ENCODE measurements at regions not wholly inside any gene's neighbourhood (a gene's known extent, or its start where the extent isn't known, plus 50 kb on each side); places are given as distances from the start of the nearest gene placed in this dataset.

GRCh38 chr4:179823342-179823741, 2381.1 kb upstream of the AGA start:
- no peaks in the 10 kb centered on the region for H3K4me1 ChIP-seq (ENCODE audit: control insufficient read depth in 1 of 2, insufficient read depth in 2 of 2, low read length in 2 of 2)
- no peaks in the 10 kb centered on the region for H3K27me3 ChIP-seq (ENCODE audit: insufficient read depth, low read length)
- no peak overlapping the region for H3K27ac ChIP-seq (ENCODE audit: low read depth, low read length)
- no peak overlapping the region for H2BK5ac ChIP-seq (ENCODE audit: low read depth, low read length, poor library complexity)
- no peak overlapping the region for H4K91ac ChIP-seq (ENCODE audit: low read depth, low read length)
- H3K79me1 ChIP-seq (ENCODE audit: low read length), result no peaks in the 10 kb centered on the region
- H2AK5ac ChIP-seq (ENCODE audit: low read length), result no peak overlapping the region
- WGBS (ENCODE audit: extremely low coverage, insufficient coverage, insufficient read length), result no CpG with 5 or more reads among the region's 2 CpGs
- no peak overlapping the region for H2BK120ac ChIP-seq (ENCODE audit: insufficient read depth, low read length, poor library complexity)
- H4K8ac ChIP-seq (ENCODE audit: low read depth, low read length), result no peak overlapping the region
- no peak overlapping the region for H2BK12ac ChIP-seq (ENCODE audit: low read length)
- no peak overlapping the region for H2AFZ ChIP-seq (ENCODE audit: insufficient read depth, low read length, poor library complexity)
- no peak overlapping the region for H3K9ac ChIP-seq (ENCODE audit: low read length)
- H4K12ac ChIP-seq (ENCODE audit: low read depth, low read length), result no peak overlapping the region
- H3K4me2 ChIP-seq (ENCODE audit: low read length), result no peak overlapping the region
- no peaks in the 10 kb centered on the region for H3K36me3 ChIP-seq (ENCODE audit: control insufficient read depth in 1 of 2, insufficient read depth in 2 of 2, low read length in 2 of 2)
- no peak overlapping the region for H3K23ac ChIP-seq (ENCODE audit: low read length)
- H3K18ac ChIP-seq (ENCODE audit: low read length), result no peak overlapping the region
- no peaks in the 10 kb centered on the region for H3K79me2 ChIP-seq (ENCODE audit: control insufficient read depth, insufficient read depth, low read length, poor library complexity)
- H3K4ac ChIP-seq (ENCODE audit: low read depth, low read length), result no peak overlapping the region
- DNase-seq, result no peak
- no peak overlapping the region for H3K4me3 ChIP-seq (ENCODE audit: low read depth, low read length)
- no peaks in the 10 kb centered on the region for H3K9me3 ChIP-seq (ENCODE audit: insufficient read depth, low read depth, low read length)
- no peak overlapping the region for H3K14ac ChIP-seq (ENCODE audit: low read length)

DNA sequence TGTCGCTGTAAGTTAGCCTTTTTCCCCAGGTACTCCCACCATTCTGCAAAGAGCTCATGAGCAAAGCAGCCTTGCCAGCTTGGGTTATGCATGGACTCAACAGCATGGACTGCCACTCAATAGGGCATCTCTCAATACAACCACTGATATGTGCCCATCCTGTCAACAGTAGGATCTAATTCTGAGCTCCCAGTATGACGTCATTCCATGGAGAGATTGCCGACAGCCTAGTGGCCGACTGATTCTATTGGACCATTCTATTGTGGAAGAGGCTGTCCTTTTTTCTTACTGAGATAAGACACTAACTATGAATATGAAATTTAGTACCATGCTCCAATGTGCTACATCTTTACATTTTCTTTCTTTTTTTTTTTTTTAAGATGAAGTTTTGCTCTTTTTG, 2389.0 kb upstream of the AGA start:
- Histone ChIP-seq H3K18ac (ENCODE audit: low read length) (no peak overlapping the region), H2AFZ (ENCODE audit: insufficient read depth, low read length, poor library complexity) (no peak overlapping the region), H4K91ac (ENCODE audit: low read depth, low read length) (no peak overlapping the region), H3K27me3 (ENCODE audit: insufficient read depth, low read length) (no peaks in the 10 kb centered on the region), H3K79me1 (ENCODE audit: low read length) (no peaks in the 10 kb centered on the region), H2AK5ac (ENCODE audit: low read length) (no peak overlapping the region), H4K8ac (ENCODE audit: low read depth, low read length) (no peak overlapping the region), H3K4me2 (ENCODE audit: low read length) (no peak overlapping the region), H3K9me3 (ENCODE audit: insufficient read depth, low read depth, low read length) (no peaks in the 10 kb centered on the region), H2BK5ac (ENCODE audit: low read depth, low read length, poor library complexity) (no peak overlapping the region), H3K4me3 (ENCODE audit: low read depth, low read length) (no peak overlapping the region), H3K14ac (ENCODE audit: low read length) (no peak overlapping the region), H3K4ac (ENCODE audit: low read depth, low read length) (no peak overlapping the region), H3K36me3 (ENCODE audit: control insufficient read depth in 1 of 2, insufficient read depth in 2 of 2, low read length in 2 of 2) (no peaks in the 10 kb centered on the region), H3K27ac (ENCODE audit: low read depth, low read length) (no peak overlapping the region), H2BK120ac (ENCODE audit: insufficient read depth, low read length, poor library complexity) (no peak overlapping the region), H3K23ac (ENCODE audit: low read length) (no peak overlapping the region), H3K79me2 (ENCODE audit: control insufficient read depth, insufficient read depth, low read length, poor library complexity) (no peaks in the 10 kb centered on the region), H3K4me1 (ENCODE audit: control insufficient read depth in 1 of 2, insufficient read depth in 2 of 2, low read length in 2 of 2) (no peaks in the 10 kb centered on the region), H3K9ac (ENCODE audit: low read length) (no peak overlapping the region), H2BK12ac (ENCODE audit: low read length) (no peak overlapping the region), H4K12ac (ENCODE audit: low read depth, low read length) (no peak overlapping the region)
- DNase-seq, result no peak
- WGBS (ENCODE audit: extremely low coverage, insufficient coverage, insufficient read length), result no CpG with 5 or more reads among the region's 4 CpGs

DNA sequence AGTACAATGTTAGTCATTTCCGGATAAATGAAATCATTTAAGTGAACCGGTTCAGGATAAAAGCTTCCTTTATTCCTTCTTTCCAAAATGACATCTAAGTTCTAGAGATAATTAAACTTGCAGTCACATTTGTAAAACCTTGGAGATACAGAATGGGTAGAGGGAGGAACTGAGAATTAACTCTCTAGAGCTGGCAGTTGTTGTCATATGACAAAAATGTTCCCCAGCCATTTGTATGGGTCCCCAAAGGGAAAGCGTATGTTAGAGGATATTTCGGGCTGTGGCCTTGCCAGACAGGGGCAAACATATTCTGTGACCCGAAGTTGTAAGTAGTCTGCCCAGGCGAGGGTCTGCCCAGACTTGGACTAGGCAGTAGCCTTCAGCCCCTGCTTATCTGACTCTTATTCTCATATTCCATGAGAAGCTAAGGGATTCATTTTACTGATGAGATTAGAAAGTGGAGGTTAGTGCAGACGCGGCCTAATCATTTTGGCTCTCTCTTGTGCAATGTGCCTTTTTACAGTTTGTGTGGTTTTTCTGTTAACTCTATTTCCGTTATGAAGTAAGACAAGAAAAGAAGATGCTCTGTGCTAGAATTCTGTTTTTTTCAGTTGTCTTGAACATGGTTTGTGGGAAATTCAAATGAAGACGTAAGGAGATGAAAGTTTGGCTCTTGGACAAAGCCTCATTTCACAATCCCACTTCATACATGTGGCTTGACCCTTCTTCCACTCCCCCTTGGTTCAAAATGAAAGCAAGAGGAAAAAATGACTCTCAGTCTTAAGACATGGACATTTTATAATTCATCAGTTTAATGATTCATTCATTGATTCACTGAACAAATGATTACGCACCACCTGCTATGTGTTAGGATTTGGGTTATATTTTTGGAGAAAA, 2394.2 kb upstream of the AGA start:
- Histone ChIP-seq H2BK120ac (ENCODE audit: insufficient read depth, low read length, poor library complexity) (no peak overlapping the region), H2BK5ac (ENCODE audit: low read depth, low read length, poor library complexity) (no peak overlapping the region), H2AK5ac (ENCODE audit: low read length) (no peak overlapping the region), H3K27ac (ENCODE audit: low read depth, low read length) (no peak overlapping the region), H3K14ac (ENCODE audit: low read length) (no peak overlapping the region), H3K4ac (ENCODE audit: low read depth, low read length) (no peak overlapping the region), H4K8ac (ENCODE audit: low read depth, low read length) (no peak overlapping the region), H3K4me3 (ENCODE audit: low read depth, low read length) (no peak overlapping the region), H3K27me3 (ENCODE audit: insufficient read depth, low read length) (no peaks in the 10 kb centered on the region), H3K4me2 (ENCODE audit: low read length) (no peak overlapping the region), H3K23ac (ENCODE audit: low read length) (no peak overlapping the region), H3K9me3 (ENCODE audit: insufficient read depth, low read depth, low read length) (no peaks in the 10 kb centered on the region), H2BK12ac (ENCODE audit: low read length) (no peak overlapping the region), H3K36me3 (ENCODE audit: control insufficient read depth in 1 of 2, insufficient read depth in 2 of 2, low read length in 2 of 2) (no peaks in the 10 kb centered on the region), H3K9ac (ENCODE audit: low read length) (no peak overlapping the region), H3K18ac (ENCODE audit: low read length) (no peak overlapping the region), H2AFZ (ENCODE audit: insufficient read depth, low read length, poor library complexity) (no peak overlapping the region), H3K4me1 (ENCODE audit: control insufficient read depth in 1 of 2, insufficient read depth in 2 of 2, low read length in 2 of 2) (no peaks in the 10 kb centered on the region), H3K79me2 (ENCODE audit: control insufficient read depth, insufficient read depth, low read length, poor library complexity) (no peaks in the 10 kb centered on the region), H4K12ac (ENCODE audit: low read depth, low read length) (no peak overlapping the region), H3K79me1 (ENCODE audit: low read length) (no peaks in the 10 kb centered on the region), H4K91ac (ENCODE audit: low read depth, low read length) (no peak overlapping the region)
- WGBS (ENCODE audit: extremely low coverage, insufficient coverage, insufficient read length), result no CpG with 5 or more reads among the region's 11 CpGs
- no peak for DNase-seq

DNA sequence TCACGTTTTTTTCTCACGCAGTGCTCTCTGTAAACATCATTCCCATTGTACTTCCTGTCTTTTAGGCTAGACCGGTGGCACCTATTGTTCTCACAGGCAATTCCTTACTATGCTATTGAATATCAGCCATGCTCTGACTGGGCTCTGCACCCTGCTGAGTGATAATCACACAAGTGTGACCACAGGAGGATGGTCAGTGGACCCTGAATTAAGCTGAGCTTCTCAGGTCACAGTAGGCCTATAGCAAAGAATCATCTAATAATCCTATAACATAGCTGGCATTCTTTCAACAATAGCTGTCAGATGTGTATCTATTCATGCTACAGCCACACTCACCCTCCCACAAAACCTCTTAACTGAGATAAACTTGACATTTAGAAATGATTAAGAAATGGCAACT, 2399.8 kb upstream of the TENM3 start:
- H3K27ac ChIP-seq (ENCODE audit: low read depth, low read length), result no peak overlapping the region
- H3K4ac ChIP-seq (ENCODE audit: low read depth, low read length), result no peak overlapping the region
- WGBS (ENCODE audit: extremely low coverage, insufficient coverage, insufficient read length), result no CpG with 5 or more reads among the region's 3 CpGs
- no peaks in the 10 kb centered on the region for H3K79me1 ChIP-seq (ENCODE audit: low read length)
- no peak overlapping the region for H3K18ac ChIP-seq (ENCODE audit: low read length)
- peaks cover 0 to 2% of the 10 kb centered on the region in 2 experiments for H3K4me1 ChIP-seq (ENCODE audit: control insufficient read depth in 1 of 2, insufficient read depth in 2 of 2, low read length in 2 of 2)
- no peaks in the 10 kb centered on the region for H3K36me3 ChIP-seq (ENCODE audit: control insufficient read depth in 1 of 2, insufficient read depth in 2 of 2, low read length in 2 of 2)
- no peak overlapping the region for H3K9ac ChIP-seq (ENCODE audit: low read length)
- no peak for DNase-seq
- H3K79me2 ChIP-seq (ENCODE audit: control insufficient read depth, insufficient read depth, low read length, poor library complexity), result no peaks in the 10 kb centered on the region
- H2AK5ac ChIP-seq (ENCODE audit: low read length), result no peak overlapping the region
- H3K4me2 ChIP-seq (ENCODE audit: low read length), result no peak overlapping the region
- H3K14ac ChIP-seq (ENCODE audit: low read length), result no peak overlapping the region
- H3K4me3 ChIP-seq (ENCODE audit: low read depth, low read length), result no peak overlapping the region
- no peak overlapping the region for H4K91ac ChIP-seq (ENCODE audit: low read depth, low read length)
- H3K27me3 ChIP-seq (ENCODE audit: insufficient read depth, low read length), result no peaks in the 10 kb centered on the region
- H2AFZ ChIP-seq (ENCODE audit: insufficient read depth, low read length, poor library complexity), result no peak overlapping the region
- no peaks in the 10 kb centered on the region for H3K9me3 ChIP-seq (ENCODE audit: insufficient read depth, low read depth, low read length)
- H4K8ac ChIP-seq (ENCODE audit: low read depth, low read length), result no peak overlapping the region
- no peak overlapping the region for H3K23ac ChIP-seq (ENCODE audit: low read length)
- no peak overlapping the region for H4K12ac ChIP-seq (ENCODE audit: low read depth, low read length)
- H2BK12ac ChIP-seq (ENCODE audit: low read length), result no peak overlapping the region
- no peak overlapping the region for H2BK120ac ChIP-seq (ENCODE audit: insufficient read depth, low read length, poor library complexity)
- no peak overlapping the region for H2BK5ac ChIP-seq (ENCODE audit: low read depth, low read length, poor library complexity)
